ENCODE measurements at regions not wholly inside any gene's neighbourhood (a gene's known extent, or its start where the extent isn't known, plus 50 kb on each side); places are given as distances from the start of the nearest gene placed in this dataset.

- TF ChIP-seq SOX13 (IDR thresholded peaks at IDR 0.05) (no peak), SOX13 (CRISPR knock-in tag; conservative IDR thresholded peaks at IDR 0.05 in 1 of 2, IDR thresholded peaks at IDR 0.05 in 1 of 2) (peak in 1 of 2 experiments; percentile 85; a peak in 2 of 4 replicates), ZBTB7B (CRISPR knock-in tag; IDR thresholded peaks at IDR 0.05) (no peak), TIGD3 (CRISPR knock-in tag; IDR thresholded peaks at IDR 0.05; ENCODE audit: borderline replicate concordance) (no peak), ZNF33A (CRISPR knock-in tag; IDR thresholded peaks at IDR 0.05; ENCODE audit: borderline replicate concordance) (no peak), TEAD3 (CRISPR knock-in tag; optimal IDR thresholded peaks at IDR 0.05; ENCODE audit: borderline replicate concordance) (peak; percentile 51), TSC22D2 (CRISPR knock-in tag; IDR thresholded peaks at IDR 0.05; ENCODE audit: borderline replicate concordance) (no peak), FOSL1 (CRISPR knock-in tag; IDR thresholded peaks at IDR 0.05; ENCODE audit: borderline replicate concordance) (no peak), ZBTB33 (CRISPR knock-in tag; IDR thresholded peaks at IDR 0.05) (no peak), TBX2 (CRISPR knock-in tag; IDR thresholded peaks at IDR 0.05; ENCODE audit: borderline replicate concordance) (no peak; the same call in 1 of the 2 replicates), ZNF329 (CRISPR knock-in tag; IDR thresholded peaks at IDR 0.05; ENCODE audit: low read depth) (no peak), ZIK1 (CRISPR knock-in tag; IDR thresholded peaks at IDR 0.05; ENCODE audit: borderline replicate concordance, low read depth) (no peak), TFDP1 (CRISPR knock-in tag; IDR thresholded peaks at IDR 0.05; ENCODE audit: borderline replicate concordance) (no peak), FOXJ3 (CRISPR knock-in tag; IDR thresholded peaks at IDR 0.05; ENCODE audit: borderline replicate concordance) (peak; percentile 35; the same call in 1 of the 2 replicates), CAMTA2 (CRISPR knock-in tag; IDR thresholded peaks at IDR 0.05; ENCODE audit: borderline replicate concordance) (no peak), ZNF335 (CRISPR knock-in tag; IDR thresholded peaks at IDR 0.05) (peak; percentile 69; the same call in 1 of the 2 replicates), ATRX (CRISPR knock-in tag; IDR thresholded peaks at IDR 0.05; ENCODE audit: borderline replicate concordance) (no peak), ZBTB1 (CRISPR knock-in tag; IDR thresholded peaks at IDR 0.05; ENCODE audit: borderline replicate concordance) (no peak), ZNF354B (CRISPR knock-in tag; IDR thresholded peaks at IDR 0.05) (no peak), ZNF841 (CRISPR knock-in tag; IDR thresholded peaks at IDR 0.05; ENCODE audit: borderline replicate concordance) (no peak), ZNF337 (CRISPR knock-in tag; IDR thresholded peaks at IDR 0.05; ENCODE audit: borderline replicate concordance, low read depth) (no peak), NR2F1 (CRISPR knock-in tag; IDR thresholded peaks at IDR 0.05) (no peak), NR2C2 (CRISPR knock-in tag; IDR thresholded peaks at IDR 0.05; ENCODE audit: borderline replicate concordance) (0 out of 2 replicates have a peak, but pooled peaks have one; percentile 18), KAT8 (CRISPR knock-in tag; IDR thresholded peaks at IDR 0.05) (peak; percentile 70; the same call in 1 of the 2 replicates), CC2D1A (CRISPR knock-in tag; IDR thresholded peaks at IDR 0.05) (no peak), AHR (CRISPR knock-in tag; IDR thresholded peaks at IDR 0.05) (no peak)
Measured at GRCh38 chr5:143629871-143630659, 181.9 kb upstream of the HMHB1 start (continued).

Measured in HepG2 (cell line).